H9 (cell line): ENCODE measurements at regions not wholly inside any gene's neighbourhood (a gene's known extent, or its start where the extent isn't known, plus 50 kb on each side); places are given as distances from the start of the nearest gene placed in this dataset.

ENCODE experiments used
- DNase-seq: peaks from one replicate; pipeline ENCODE4 v3.0.0-alpha.2; 2017
- H2AFZ ChIP-seq: one replicate; pipeline ENCODE4 v1.6.1; 2013; ENCODE audit warnings: mild to moderate bottlenecking, low read length, control low read depth, moderate library complexity
- H2AK5ac ChIP-seq: 2 replicates; pipeline ENCODE4 v1.6.1; 2013; ENCODE audit warnings: low read length, control low read depth, mixed read lengths; ENCODE audit not compliant: insufficient read length
- H2BK120ac ChIP-seq: one replicate; pipeline ENCODE4 v1.6.1; 2013; ENCODE audit warnings: low read depth, mild to moderate bottlenecking, low read length, control low read depth, inconsistent platforms; ENCODE audit not compliant: poor library complexity, severe bottlenecking
- H2BK12ac ChIP-seq: 2 replicates; pipeline ENCODE4 v1.6.1; 2013; ENCODE audit warnings: low read length, control low read depth, mixed read lengths, low read depth; ENCODE audit not compliant: insufficient read length
- H2BK15ac ChIP-seq: 2 replicates; pipeline ENCODE4 v1.6.1; 2013; ENCODE audit warnings: low read depth, low read length, control low read depth
- H2BK20ac ChIP-seq: one replicate; pipeline ENCODE4 v1.6.1; 2013; ENCODE audit warnings: low read depth, mild to moderate bottlenecking, low read length, control low read depth, inconsistent platforms; ENCODE audit not compliant: poor library complexity, severe bottlenecking
- H2BK5ac ChIP-seq: 2 replicates; pipeline ENCODE4 v1.6.1; 2013; ENCODE audit warnings: low read length, control low read depth, mixed read lengths; ENCODE audit not compliant: insufficient read length
- H3K14ac ChIP-seq: 2 replicates; pipeline ENCODE4 v1.6.1; 2013; ENCODE audit warnings: low read length, control low read depth; ENCODE audit not compliant: insufficient read depth
- H3K18ac ChIP-seq: 2 replicates; pipeline ENCODE4 v1.6.1; 2013; ENCODE audit warnings: low read depth, mild to moderate bottlenecking, mixed read lengths, low read length, control low read depth; ENCODE audit not compliant: insufficient read length
- H3K23ac ChIP-seq: 2 replicates; pipeline ENCODE4 v1.6.1; 2013; ENCODE audit warnings: low read length, control low read depth, mixed read lengths, low read depth; ENCODE audit not compliant: insufficient read length
- H3K23me2 ChIP-seq: 2 replicates; pipeline ENCODE4 v1.6.1; 2013; ENCODE audit warnings: low read depth, mild to moderate bottlenecking, mixed read lengths, low read length, control low read depth; ENCODE audit not compliant: insufficient read length, poor library complexity, severe bottlenecking
- H3K27ac ChIP-seq: 2 replicates; pipeline ENCODE4 v1.5.1; 2013; ENCODE audit warnings: low read length, control low read depth, mixed read lengths, low read depth; ENCODE audit not compliant: insufficient read length
- H3K27me3 ChIP-seq: 2 replicates; pipeline ENCODE4 v1.6.1; 2013; ENCODE audit warnings: low read length, control low read depth, inconsistent platforms; ENCODE audit not compliant: insufficient read depth
- H3K4ac ChIP-seq: 2 replicates; pipeline ENCODE4 v1.6.1; 2013; ENCODE audit warnings: low read depth, mild to moderate bottlenecking, control low read depth, inconsistent platforms, low read length, moderate library complexity
- H3K4me1 ChIP-seq: 2 replicates; pipeline ENCODE4 v1.6.1; 2013; ENCODE audit warnings: low read length, control low read depth, inconsistent platforms; ENCODE audit not compliant: insufficient read depth
- H3K4me2 ChIP-seq: 2 replicates; pipeline ENCODE4 v1.6.1; 2013; ENCODE audit warnings: low read length, control low read depth, mixed read lengths; ENCODE audit not compliant: insufficient read length, insufficient read depth
- H3K56ac ChIP-seq: 2 replicates; pipeline ENCODE4 v1.6.1; 2013; ENCODE audit warnings: low read depth, mild to moderate bottlenecking, mixed read lengths, low read length, control low read depth; ENCODE audit not compliant: insufficient read length
- H3K79me1 ChIP-seq: 2 replicates; pipeline ENCODE4 v1.6.1; 2013; ENCODE audit warnings: low read depth, mild to moderate bottlenecking, moderate library complexity, low read length, control low read depth, inconsistent platforms; ENCODE audit not compliant: insufficient read depth, poor library complexity, severe bottlenecking
- H3K79me2 ChIP-seq: 2 replicates; pipeline ENCODE4 v1.6.1; 2013; ENCODE audit warnings: low read length, control low read depth, inconsistent platforms; ENCODE audit not compliant: insufficient read depth
- H3K9ac ChIP-seq: 2 replicates; pipeline ENCODE4 v1.6.1; 2013; ENCODE audit warnings: low read length, control low read depth, mixed read lengths; ENCODE audit not compliant: insufficient read length; ENCODE audit errors: extremely low read depth
- H3K9me3 ChIP-seq: one replicate; pipeline ENCODE4 v1.6.1; 2013; ENCODE audit warnings: low read depth, low read length, inconsistent platforms; ENCODE audit not compliant: control insufficient read depth
- H3T11ph ChIP-seq: one replicate; pipeline ENCODE4 v1.6.1; 2013; ENCODE audit warnings: mild to moderate bottlenecking, low read length, control low read depth, inconsistent platforms
- H4K20me1 ChIP-seq: one replicate; pipeline ENCODE4 v1.6.1; 2013; ENCODE audit not compliant: control insufficient read depth, insufficient read length, insufficient read depth
- H4K5ac ChIP-seq: 2 replicates; pipeline ENCODE4 v1.6.1; 2013; ENCODE audit warnings: low read depth, mild to moderate bottlenecking, mixed read lengths, low read length, control low read depth; ENCODE audit not compliant: insufficient read length
- H4K8ac ChIP-seq: replicated peaks from 2 replicates; pipeline ENCODE4 v1.6.1; 2013; ENCODE audit warnings: low read length, control low read depth, mixed read lengths, low read depth; ENCODE audit not compliant: insufficient read length
- H4K91ac ChIP-seq: 2 replicates; pipeline ENCODE4 v1.6.1; 2013; ENCODE audit warnings: low read depth, mild to moderate bottlenecking, moderate library complexity, mixed read lengths, low read length, control low read depth; ENCODE audit not compliant: insufficient read length
- H3K27ac Mint-ChIP-seq, 3 experiments: 2 replicates in 2 of 3; 3 replicates in 1 of 3; pipeline ENCODE4 v1.8.0; 2020 to 2021; ENCODE audit warnings: mixed read lengths in 3 of 3, mild to moderate bottlenecking in 1 of 3, moderate library complexity in 1 of 3
- H3K27me3 Mint-ChIP-seq: 2 replicates; pipeline ENCODE4 v1.8.0; 2021; ENCODE audit warnings: low read depth, mild to moderate bottlenecking, moderate library complexity, mixed read lengths
- H3K36me3 Mint-ChIP-seq, 3 experiments: 2 replicates in 2 of 3; 3 replicates in 1 of 3; pipeline ENCODE4 v1.8.0; 2020 to 2021; ENCODE audit warnings: low read depth in 3 of 3, mixed read lengths in 3 of 3; ENCODE audit not compliant: insufficient read depth in 1 of 3
- H3K4me1 Mint-ChIP-seq, 2 experiments: 2 replicates each; pipeline ENCODE4 v1.8.0; 2020; ENCODE audit warnings: mixed read lengths in 2 of 2
- H3K4me3 Mint-ChIP-seq, 2 experiments: 2 replicates in 1 of 2; 3 replicates in 1 of 2; pipeline ENCODE4 v1.8.0; 2020 to 2021; ENCODE audit warnings: mild to moderate bottlenecking in 2 of 2, mixed read lengths in 2 of 2, moderate library complexity in 1 of 2
- H3K9me3 Mint-ChIP-seq, 2 experiments: 2 replicates in 1 of 2; 3 replicates in 1 of 2; pipeline ENCODE4 v1.8.0; 2020; ENCODE audit warnings: mild to moderate bottlenecking in 2 of 2, mixed read lengths in 2 of 2, moderate library complexity in 1 of 2
- WGBS: extraction: QIAGEN DNeasy Blood & Tissue Kit; methylation state at CpG from one replicate; pipeline ENCODE4 v1.1.7; 2013; ENCODE audit warnings: missing lambda C conversion rate, low lambda C conversion rate, mixed read lengths; ENCODE audit not compliant: insufficient read length; ENCODE audit errors: extremely low coverage; 5-methylcytosine and 5-hydroxymethylcytosine counted together
- TF ChIP-seq, protein P1 (sequence below): fragments of 200-600 bp; sonication (generic); conservative IDR thresholded peaks from 3 replicates; pipeline ENCODE4 v1.8.0; 2021; ENCODE audit warnings: antibody characterized with exemption, mild to moderate bottlenecking

DNA sequence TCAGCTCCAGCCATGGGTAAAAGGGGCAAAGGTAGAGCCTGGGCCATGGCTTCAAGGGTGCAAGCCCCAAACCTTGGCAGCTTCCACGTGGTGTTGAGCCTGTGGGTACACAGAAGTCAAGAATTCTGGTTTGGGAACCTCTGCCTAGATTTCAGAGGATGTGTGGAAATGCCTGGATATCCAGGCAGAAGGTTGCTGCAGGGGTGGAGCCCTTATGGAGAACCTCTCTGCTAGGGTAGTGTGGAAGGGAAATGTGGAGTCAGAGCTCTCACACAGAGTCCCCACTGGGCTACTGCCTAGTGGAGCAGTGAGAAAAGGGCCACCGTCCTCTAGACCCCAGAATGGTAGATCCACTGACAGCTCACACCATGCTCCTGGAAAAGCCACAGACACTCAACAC, 117.1 kb downstream of the NREP start:
- TF ChIP-seq, protein P1, sequence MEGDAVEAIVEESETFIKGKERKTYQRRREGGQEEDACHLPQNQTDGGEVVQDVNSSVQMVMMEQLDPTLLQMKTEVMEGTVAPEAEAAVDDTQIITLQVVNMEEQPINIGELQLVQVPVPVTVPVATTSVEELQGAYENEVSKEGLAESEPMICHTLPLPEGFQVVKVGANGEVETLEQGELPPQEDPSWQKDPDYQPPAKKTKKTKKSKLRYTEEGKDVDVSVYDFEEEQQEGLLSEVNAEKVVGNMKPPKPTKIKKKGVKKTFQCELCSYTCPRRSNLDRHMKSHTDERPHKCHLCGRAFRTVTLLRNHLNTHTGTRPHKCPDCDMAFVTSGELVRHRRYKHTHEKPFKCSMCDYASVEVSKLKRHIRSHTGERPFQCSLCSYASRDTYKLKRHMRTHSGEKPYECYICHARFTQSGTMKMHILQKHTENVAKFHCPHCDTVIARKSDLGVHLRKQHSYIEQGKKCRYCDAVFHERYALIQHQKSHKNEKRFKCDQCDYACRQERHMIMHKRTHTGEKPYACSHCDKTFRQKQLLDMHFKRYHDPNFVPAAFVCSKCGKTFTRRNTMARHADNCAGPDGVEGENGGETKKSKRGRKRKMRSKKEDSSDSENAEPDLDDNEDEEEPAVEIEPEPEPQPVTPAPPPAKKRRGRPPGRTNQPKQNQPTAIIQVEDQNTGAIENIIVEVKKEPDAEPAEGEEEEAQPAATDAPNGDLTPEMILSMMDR: no peak
- Histone ChIP-seq H3K14ac (no peak overlapping the region), H4K91ac (no peak overlapping the region), H3K4ac (no peak overlapping the region), H3K4me2 (no peak overlapping the region), H3K79me1 (no peaks in the 10 kb centered on the region), H3K9me3 (peaks cover 10% of the 10 kb centered on the region), H3K18ac (no peak overlapping the region), H3K27ac (no peak overlapping the region), H4K5ac (no peak overlapping the region), H3T11ph (no peak overlapping the region), H2AFZ (no peak overlapping the region), H2BK15ac (no peak overlapping the region), H2BK120ac (no peak overlapping the region), H3K79me2 (no peaks in the 10 kb centered on the region), H3K9ac (no peak overlapping the region), H2AK5ac (no peak overlapping the region), H3K23me2 (no peaks in the 10 kb centered on the region), H3K23ac (no peak overlapping the region), H4K20me1 (no peaks in the 10 kb centered on the region), H2BK5ac (no peak overlapping the region), H3K56ac (no peak overlapping the region), H4K8ac (no peak overlapping the region), H2BK20ac (no peak overlapping the region), H3K27me3 (no peaks in the 10 kb centered on the region), H3K4me1 (peaks cover 2% of the 10 kb centered on the region; the same call in 1 of the 2 replicates), H2BK12ac (no peak overlapping the region)
- DNase-seq: no peak
- H3K27ac Mint-ChIP-seq: no peak overlapping the region
- H3K4me3 Mint-ChIP-seq: no peak overlapping the region
- H3K9me3 Mint-ChIP-seq: peaks cover 30 to 32% of the 10 kb centered on the region in 2 experiments
- H3K27me3 Mint-ChIP-seq: no peaks in the 10 kb centered on the region; the same call in 1 of the 2 replicates
- H3K4me1 Mint-ChIP-seq: peaks cover 0 to 4% of the 10 kb centered on the region in 2 experiments; a peak in 2 of 4 replicates
- peaks cover 12 to 32% (median 17%) of the 10 kb centered on the region in 3 experiments for H3K36me3 Mint-ChIP-seq
- WGBS: no CpG with 5 or more reads among the region's 2 CpGs
